Activated T-helper 17 cell treated with anti-CD3 and anti-CD28 coated beads, Interleukin-2, amount 50 U/mL, for 72 hours (primary cell): ENCODE measurements at regions not wholly inside any gene's neighbourhood (a gene's known extent, or its start where the extent isn't known, plus 50 kb on each side); places are given as distances from the start of the nearest gene placed in this dataset.
"Not testable (repeated sequence)": the region's sequence is repeated elsewhere in the genome, so short reads cannot be mapped to it uniquely, and the experiment has no call there.

Experiments
- ATAC-seq: fragments of 150-1000 bp; cut with Tn5 transposase; replicated peaks from 2 replicates; pipeline ENCODE4 v1.10.0; 2021; ENCODE audit warnings: mild to moderate bottlenecking, moderate library complexity
- H3K27ac Mint-ChIP-seq: one replicate; pipeline ENCODE4 v1.8.0; 2022; ENCODE audit warnings: mixed read lengths
- H3K27me3 Mint-ChIP-seq: one replicate; pipeline ENCODE4 v1.8.0; 2022; ENCODE audit warnings: mixed read lengths
- H3K36me3 Mint-ChIP-seq: one replicate; pipeline ENCODE4 v1.8.0; 2022; ENCODE audit warnings: low read depth, mild to moderate bottlenecking, mixed read lengths
- H3K4me1 Mint-ChIP-seq: one replicate; pipeline ENCODE4 v1.8.0; 2022; ENCODE audit warnings: mixed read lengths
- H3K4me3 Mint-ChIP-seq: one replicate; pipeline ENCODE4 v1.8.0; 2022; ENCODE audit warnings: mild to moderate bottlenecking, mixed read lengths
- H3K9me3 Mint-ChIP-seq: one replicate; pipeline ENCODE4 v1.8.0; 2022; ENCODE audit warnings: mixed read lengths

DNA sequence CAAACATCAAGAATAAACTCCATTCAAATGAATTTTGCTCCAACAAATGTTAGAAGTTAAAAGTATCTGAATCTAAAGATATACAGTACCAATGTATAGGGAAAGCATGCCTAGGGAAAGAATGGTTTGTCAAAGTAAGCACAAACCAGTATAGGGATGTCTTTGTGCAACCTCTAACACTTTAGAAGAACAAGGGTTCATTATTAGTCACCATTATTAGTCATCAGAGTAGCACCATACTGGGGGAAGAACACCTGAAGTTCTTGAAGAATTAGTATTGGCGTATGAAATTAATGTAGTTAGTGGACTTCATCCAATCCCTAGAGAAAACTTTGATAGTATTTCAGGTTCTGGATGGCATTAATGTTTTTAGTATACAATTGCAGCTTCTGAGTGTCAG is 943.7 kb downstream of the METTL15 start:
- no peaks in the 10 kb centered on the region for H3K4me1 Mint-ChIP-seq
- H3K27me3 Mint-ChIP-seq = no peaks in the 10 kb centered on the region
- H3K9me3 Mint-ChIP-seq = peaks cover 12% of the 10 kb centered on the region
- ATAC-seq = no peak
- no peaks in the 10 kb centered on the region for H3K36me3 Mint-ChIP-seq
- H3K27ac Mint-ChIP-seq = no peak overlapping the region
- no peak overlapping the region for H3K4me3 Mint-ChIP-seq

- H3K9me3 Mint-ChIP-seq, H3K27ac Mint-ChIP-seq, H3K4me3 Mint-ChIP-seq, H3K27me3 Mint-ChIP-seq, ATAC-seq, H3K36me3 Mint-ChIP-seq, H3K4me1 Mint-ChIP-seq: not testable (repeated sequence)
Measured at GRCh38 chr11:29050962-29051361, 942.8 kb downstream of the METTL15 start.

DNA sequence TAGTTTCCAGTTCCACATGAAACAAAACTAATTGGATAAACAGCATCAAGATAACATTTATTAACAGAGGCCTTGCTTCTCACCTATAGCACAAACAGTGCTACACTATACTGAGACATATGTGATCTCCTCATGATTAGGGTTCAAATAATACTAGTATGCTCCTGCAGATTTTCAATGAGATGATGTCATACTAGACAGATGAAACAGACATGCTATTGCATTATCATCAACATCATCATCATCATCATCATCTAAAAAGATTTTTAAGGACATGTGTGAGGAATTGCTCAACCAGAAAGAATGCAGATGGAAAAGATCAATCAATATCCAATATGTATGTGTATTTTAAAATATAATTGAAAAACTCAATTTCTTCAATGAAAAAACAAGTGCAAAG is 932.3 kb downstream of the METTL15 start:
- H3K4me3 Mint-ChIP-seq = no peak overlapping the region
- no peaks in the 10 kb centered on the region for H3K36me3 Mint-ChIP-seq
- H3K9me3 Mint-ChIP-seq = peaks cover 10% of the 10 kb centered on the region
- no peaks in the 10 kb centered on the region for H3K4me1 Mint-ChIP-seq
- no peak overlapping the region for H3K27ac Mint-ChIP-seq
- ATAC-seq = no peak
- no peaks in the 10 kb centered on the region for H3K27me3 Mint-ChIP-seq

GRCh38 chr11:29032384-29033149 is 924.4 kb downstream of the METTL15 start:
- Mint-ChIP-seq H3K27ac (no peak overlapping the region), H3K9me3 (peaks cover 14% of the 10 kb centered on the region), H3K4me1 (no peaks in the 10 kb centered on the region), H3K27me3 (no peaks in the 10 kb centered on the region), H3K36me3 (no peaks in the 10 kb centered on the region), H3K4me3 (no peak overlapping the region)
- ATAC-seq = no peak

DNA sequence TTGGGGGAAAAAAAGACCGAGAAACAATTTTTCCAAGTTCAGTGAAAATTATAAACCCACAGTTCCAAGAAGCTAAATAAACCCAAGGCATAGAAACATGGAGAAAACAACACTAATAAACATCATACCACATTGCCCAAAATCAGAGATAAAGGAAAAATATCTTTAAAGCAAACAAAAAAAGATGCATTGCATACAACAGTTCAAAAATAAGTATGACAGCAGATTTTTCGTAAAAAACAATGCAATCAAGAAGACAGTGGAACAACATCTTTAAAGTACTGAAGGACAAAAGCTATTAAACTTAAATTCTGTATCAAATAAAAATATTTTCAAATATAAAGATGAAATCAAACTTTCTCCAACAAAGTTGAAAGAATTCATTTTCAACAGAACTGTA is 921.3 kb downstream of the METTL15 start:
- ATAC-seq = no peak
- no peak overlapping the region for H3K27ac Mint-ChIP-seq
- no peak overlapping the region for H3K4me3 Mint-ChIP-seq
- peaks cover 19% of the 10 kb centered on the region for H3K9me3 Mint-ChIP-seq
- no peaks in the 10 kb centered on the region for H3K36me3 Mint-ChIP-seq
- H3K27me3 Mint-ChIP-seq = no peaks in the 10 kb centered on the region
- no peaks in the 10 kb centered on the region for H3K4me1 Mint-ChIP-seq

DNA sequence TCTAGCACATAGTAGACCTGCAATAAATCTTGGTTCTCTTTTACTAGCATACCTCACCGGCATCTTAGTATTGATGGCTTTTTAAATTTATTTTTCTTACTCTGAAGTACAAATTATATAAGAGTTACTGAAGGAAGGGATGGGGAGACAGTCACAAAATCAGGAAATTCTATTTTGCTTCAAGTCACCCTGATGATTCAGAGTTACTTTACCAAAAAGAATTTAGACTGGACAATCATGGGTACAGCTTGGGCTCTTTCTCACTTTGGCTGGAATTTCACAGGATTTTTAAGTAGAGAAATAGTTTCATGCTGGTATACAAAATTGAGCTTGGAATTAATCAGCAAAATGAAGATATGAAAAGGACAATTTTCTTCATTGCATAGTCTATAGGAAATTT is 919.2 kb downstream of the METTL15 start:
- Mint-ChIP-seq H3K27me3 (no peaks in the 10 kb centered on the region), H3K4me1 (no peaks in the 10 kb centered on the region), H3K27ac (no peak overlapping the region), H3K36me3 (no peaks in the 10 kb centered on the region), H3K9me3 (peaks cover 18% of the 10 kb centered on the region), H3K4me3 (no peak overlapping the region)
- ATAC-seq = no peak

- Mint-ChIP-seq H3K9me3 (peaks cover 25% of the 10 kb centered on the region), H3K27ac (no peak overlapping the region), H3K4me3 (no peak overlapping the region), H3K27me3 (no peaks in the 10 kb centered on the region), H3K36me3 (no peaks in the 10 kb centered on the region), H3K4me1 (no peaks in the 10 kb centered on the region)
- ATAC-seq = no peak
Measured at GRCh38 chr11:29026286-29026685, 918.1 kb downstream of the METTL15 start.

- no peak for ATAC-seq
- Mint-ChIP-seq H3K4me3 (no peak overlapping the region), H3K9me3 (peaks cover 25% of the 10 kb centered on the region), H3K36me3 (no peaks in the 10 kb centered on the region), H3K27me3 (no peaks in the 10 kb centered on the region), H3K27ac (no peak overlapping the region), H3K4me1 (no peaks in the 10 kb centered on the region)
Measured at GRCh38 chr11:29025001-29025400, 916.8 kb downstream of the METTL15 start.

DNA sequence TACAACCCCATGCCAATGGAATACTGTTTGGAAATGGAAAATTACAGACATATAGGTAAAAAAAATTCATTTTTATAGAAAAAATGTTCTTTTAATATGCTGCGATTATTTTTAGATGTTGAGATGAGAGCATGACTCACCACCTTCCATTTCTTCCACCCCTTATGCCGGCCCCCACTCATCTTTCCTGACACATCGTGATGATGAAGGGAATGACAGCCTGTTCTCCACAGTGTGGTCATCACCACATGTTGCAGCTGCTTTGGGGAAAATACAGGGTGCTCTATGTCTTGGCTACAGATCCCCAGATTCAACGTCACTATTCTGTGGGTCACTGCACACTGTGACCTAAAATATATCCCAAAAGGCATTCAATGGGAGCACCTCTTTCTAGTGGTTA is 916.2 kb downstream of the METTL15 start:
- H3K36me3 Mint-ChIP-seq = no peaks in the 10 kb centered on the region
- no peak for ATAC-seq

DNA sequence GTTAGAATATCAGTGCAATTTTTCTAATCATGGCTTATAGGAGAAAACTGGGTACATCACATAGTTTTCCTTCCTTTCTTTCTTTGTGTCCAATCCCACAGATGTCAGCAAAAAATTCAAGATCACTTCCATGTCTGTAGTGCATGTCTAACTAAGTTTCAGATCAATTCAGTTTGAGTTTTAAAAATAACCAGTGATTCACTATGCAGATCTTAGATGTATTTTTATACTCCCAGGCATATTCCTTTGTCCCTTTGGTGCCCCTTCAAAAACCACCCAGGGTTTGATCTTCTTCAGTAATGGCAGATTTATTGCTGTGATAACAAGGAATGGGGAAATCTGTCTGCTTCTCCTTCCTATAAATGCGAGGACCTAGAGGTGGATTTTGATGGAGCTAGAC is 915.6 kb downstream of the METTL15 start:
- no peak for ATAC-seq
- Mint-ChIP-seq H3K4me1 (no peaks in the 10 kb centered on the region), H3K4me3 (no peak overlapping the region), H3K27ac (no peak overlapping the region), H3K36me3 (no peaks in the 10 kb centered on the region), H3K27me3 (no peaks in the 10 kb centered on the region), H3K9me3 (peaks cover 20% of the 10 kb centered on the region)

More for the DNA sequence above, 916.2 kb downstream of the METTL15 start:
- no peaks in the 10 kb centered on the region for H3K27me3 Mint-ChIP-seq
- no peak overlapping the region for H3K4me3 Mint-ChIP-seq
- H3K9me3 Mint-ChIP-seq = peaks cover 25% of the 10 kb centered on the region
- H3K4me1 Mint-ChIP-seq = no peaks in the 10 kb centered on the region
- no peak overlapping the region for H3K27ac Mint-ChIP-seq

DNA sequence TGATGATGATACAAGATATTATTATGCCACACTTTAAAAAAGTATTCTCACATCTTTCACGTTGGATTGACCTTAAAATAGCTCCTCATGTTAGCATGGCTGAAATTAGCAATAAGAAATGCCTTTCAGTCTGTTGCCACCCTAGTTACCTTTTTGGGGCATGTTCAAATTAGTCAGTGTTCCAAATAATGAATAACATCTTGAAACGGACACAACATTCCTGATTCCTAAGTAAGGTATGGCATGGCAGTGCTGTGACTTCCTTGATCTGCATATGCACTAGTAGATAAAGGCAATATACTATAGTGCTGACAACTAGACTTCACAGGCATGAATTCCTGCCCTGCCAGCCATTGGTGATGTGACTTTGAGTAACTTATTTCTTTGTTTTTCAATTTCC is 914.5 kb downstream of the METTL15 start:
- Mint-ChIP-seq H3K4me1 (no peaks in the 10 kb centered on the region), H3K36me3 (no peaks in the 10 kb centered on the region), H3K9me3 (peaks cover 15% of the 10 kb centered on the region), H3K27ac (no peak overlapping the region), H3K4me3 (no peak overlapping the region), H3K27me3 (no peaks in the 10 kb centered on the region)
- ATAC-seq = no peak

GRCh38 chr11:29019960-29020683 is 911.9 kb downstream of the METTL15 start:
- H3K27me3 Mint-ChIP-seq = no peaks in the 10 kb centered on the region
- no peaks in the 10 kb centered on the region for H3K36me3 Mint-ChIP-seq
- no peak overlapping the region for H3K27ac Mint-ChIP-seq
- ATAC-seq = no peak
- no peak overlapping the region for H3K4me3 Mint-ChIP-seq
- H3K9me3 Mint-ChIP-seq = peaks cover 12% of the 10 kb centered on the region
- H3K4me1 Mint-ChIP-seq = no peaks in the 10 kb centered on the region

DNA sequence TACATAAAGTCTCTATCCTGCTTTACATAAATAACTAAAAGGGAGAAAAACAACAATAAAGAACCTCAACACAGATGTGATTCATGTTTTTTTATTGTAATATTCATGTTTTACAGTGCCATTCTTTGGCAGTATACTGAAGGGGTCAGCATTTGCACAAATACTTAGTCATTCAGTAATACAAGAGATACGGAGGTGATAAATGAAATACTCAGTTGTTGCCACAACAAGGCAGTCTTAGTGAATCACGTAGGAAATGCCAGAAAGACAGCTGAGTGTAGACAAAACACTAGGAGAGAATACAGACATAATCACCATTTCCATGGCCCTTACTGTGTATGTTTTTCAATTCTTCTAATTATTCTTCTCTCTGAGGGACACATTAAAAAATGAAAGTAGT is 910.4 kb downstream of the METTL15 start:
- ATAC-seq = no peak
- Mint-ChIP-seq H3K4me3 (no peak overlapping the region), H3K4me1 (no peaks in the 10 kb centered on the region), H3K36me3 (no peaks in the 10 kb centered on the region), H3K27me3 (no peaks in the 10 kb centered on the region), H3K27ac (no peak overlapping the region), H3K9me3 (peaks cover 11% of the 10 kb centered on the region)

GRCh38 chr11:29017941-29018340 is 909.8 kb downstream of the METTL15 start:
- ATAC-seq = no peak
- H3K36me3 Mint-ChIP-seq = no peaks in the 10 kb centered on the region
- H3K27me3 Mint-ChIP-seq = no peaks in the 10 kb centered on the region
- H3K4me1 Mint-ChIP-seq = no peaks in the 10 kb centered on the region
- H3K9me3 Mint-ChIP-seq = peaks cover 9% of the 10 kb centered on the region
- H3K4me3 Mint-ChIP-seq = no peak overlapping the region
- H3K27ac Mint-ChIP-seq = no peak overlapping the region

DNA sequence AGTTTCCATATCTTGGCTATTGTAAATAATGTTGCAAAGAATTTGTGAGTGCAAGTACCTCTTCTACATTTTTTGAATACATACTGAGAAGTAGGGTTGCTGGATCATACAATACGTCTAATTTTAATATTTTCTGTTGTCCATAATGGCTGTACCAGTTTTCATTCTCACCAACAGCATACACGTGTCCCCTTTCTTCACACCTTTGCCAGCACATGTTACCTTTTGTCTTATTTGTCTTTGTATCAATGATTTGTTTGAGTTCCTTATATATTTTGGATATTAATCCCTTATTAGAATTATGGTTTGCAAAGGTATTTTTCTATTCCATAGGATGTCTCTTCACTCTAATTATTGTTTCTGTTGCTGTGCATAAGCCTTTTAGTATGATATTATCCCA is 904.3 kb downstream of the METTL15 start:
- no peak overlapping the region for H3K27ac Mint-ChIP-seq
- H3K4me3 Mint-ChIP-seq = no peak overlapping the region
- peaks cover 15% of the 10 kb centered on the region for H3K9me3 Mint-ChIP-seq
- H3K4me1 Mint-ChIP-seq = no peaks in the 10 kb centered on the region
- no peaks in the 10 kb centered on the region for H3K36me3 Mint-ChIP-seq
- ATAC-seq = no peak
- no peaks in the 10 kb centered on the region for H3K27me3 Mint-ChIP-seq
